ENCODE measurements at regions not wholly inside any gene's neighbourhood (a gene's known extent, or its start where the extent isn't known, plus 50 kb on each side); places are given as distances from the start of the nearest gene placed in this dataset.

GRCh38 chr21:20729376-20729775 is 268.8 kb upstream of the NCAM2 start:
- Histone ChIP-seq H3K27me3 (ENCODE audit: control insufficient read depth in 2 of 2, insufficient read depth in 2 of 2, low read length in 2 of 2) (no peaks in the 10 kb centered on the region), H3K79me2 (ENCODE audit: control insufficient read depth, insufficient read depth, low read length) (no peaks in the 10 kb centered on the region), H3K4me3 (replicated peaks in 1 of 3; ENCODE audit: insufficient read depth in 1 of 3, low read depth in 1 of 3, low read length in 3 of 3) (no peak overlapping the region), H3K9me3 (replicated peaks; ENCODE audit: control insufficient read depth, insufficient read depth, low read length) (peaks cover 5% of the 10 kb centered on the region), H2AFZ (ENCODE audit: low read depth, low read length) (no peak overlapping the region), H3K4me1 (ENCODE audit: control insufficient read depth, extremely low read depth, insufficient read depth, low read length) (no peaks in the 10 kb centered on the region), H3K4me2 (ENCODE audit: insufficient read depth, low read length) (no peak overlapping the region), H3K36me3 (ENCODE audit: control insufficient read depth in 2 of 2, extremely low read depth in 1 of 2, insufficient read depth in 2 of 2, low read length in 2 of 2) (no peaks in the 10 kb centered on the region), H3K27ac (ENCODE audit: insufficient read depth, low read depth, low read length) (no peak overlapping the region), H3K9me1 (replicated peaks; ENCODE audit: control insufficient read depth, extremely low read depth, insufficient read depth, low read length) (no peaks in the 10 kb centered on the region), H4K20me1 (replicated peaks; ENCODE audit: control insufficient read depth, extremely low read depth, insufficient read depth, low read length) (no peaks in the 10 kb centered on the region), H3K9ac (replicated peaks; ENCODE audit: extremely low read depth, insufficient read depth, low read length) (no peak overlapping the region)
- BruUV-seq (replicated peaks): no TSS peak
- TF ChIP-seq GATA2 (IDR thresholded peaks at IDR 0.05; ENCODE audit: insufficient read depth, insufficient read length, low read depth, low read length) (no peak), EZH2 (IDR thresholded peaks at IDR 0.05; ENCODE audit: borderline replicate concordance, low read depth, low read length, severe bottlenecking) (no peak), JUN (IDR thresholded peaks at IDR 0.05; ENCODE audit: borderline replicate concordance, insufficient read depth, insufficient read length, low read depth) (no peak)
- ChIA-PET POLR2A (no interaction called here), CTCF (no interaction called here)
- FAIRE-seq (no peak), DNase-seq (ENCODE audit: low read depth, low spot score) (no peak)
- dilution Hi-C loops (cut with MboI; ENCODE audit: extremely low pct_ligation_motif_present, low sequenced_read_pairs) (no loop called here), intact Hi-C loops (cut with micrococcal nuclease) (no loop called here)

DNA sequence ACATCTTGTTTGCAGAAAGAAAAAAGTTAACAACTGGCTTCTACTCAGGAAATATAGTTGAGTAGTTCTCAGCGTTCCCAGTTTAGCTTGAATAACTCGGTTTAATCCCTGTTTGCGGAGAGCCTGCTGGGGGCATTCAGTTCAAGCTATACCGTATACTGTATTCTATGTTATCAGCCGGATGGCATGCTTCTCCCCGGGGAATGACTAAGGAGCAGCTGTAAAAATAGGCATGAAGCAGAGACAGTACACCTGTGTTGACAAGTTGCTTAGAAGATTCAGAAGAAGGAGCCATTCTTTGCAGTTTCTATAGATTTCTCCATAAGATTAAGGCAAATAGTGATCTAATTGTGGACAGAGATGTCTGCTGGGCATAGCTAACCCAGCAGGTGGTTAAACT is 267.8 kb upstream of the NCAM2 start:
- BruUV-seq (replicated peaks): no TSS peak
- CTCF ChIA-PET: no interaction called here
- Histone ChIP-seq H3K4me3 (replicated peaks in 1 of 3; ENCODE audit: insufficient read depth in 1 of 3, low read depth in 1 of 3, low read length in 3 of 3) (no peak overlapping the region), H3K27me3 (ENCODE audit: control insufficient read depth in 2 of 2, insufficient read depth in 2 of 2, low read length in 2 of 2) (no peaks in the 10 kb centered on the region), H2AFZ (ENCODE audit: low read depth, low read length) (no peak overlapping the region), H3K4me2 (ENCODE audit: insufficient read depth, low read length) (no peak overlapping the region), H3K9me1 (replicated peaks; ENCODE audit: control insufficient read depth, extremely low read depth, insufficient read depth, low read length) (no peaks in the 10 kb centered on the region), H3K27ac (ENCODE audit: insufficient read depth, low read depth, low read length) (no peak overlapping the region), H3K36me3 (ENCODE audit: control insufficient read depth in 2 of 2, extremely low read depth in 1 of 2, insufficient read depth in 2 of 2, low read length in 2 of 2) (no peaks in the 10 kb centered on the region), H3K9ac (replicated peaks; ENCODE audit: extremely low read depth, insufficient read depth, low read length) (no peak overlapping the region), H3K9me3 (replicated peaks; ENCODE audit: control insufficient read depth, insufficient read depth, low read length) (peaks cover 5% of the 10 kb centered on the region), H4K20me1 (replicated peaks; ENCODE audit: control insufficient read depth, extremely low read depth, insufficient read depth, low read length) (no peaks in the 10 kb centered on the region), H3K79me2 (ENCODE audit: control insufficient read depth, insufficient read depth, low read length) (no peaks in the 10 kb centered on the region), H3K4me1 (ENCODE audit: control insufficient read depth, extremely low read depth, insufficient read depth, low read length) (no peaks in the 10 kb centered on the region)
- no peak for TF ChIP-seq JUN (IDR thresholded peaks at IDR 0.05; ENCODE audit: borderline replicate concordance, insufficient read depth, insufficient read length, low read depth)
- TF ChIP-seq GATA2 (IDR thresholded peaks at IDR 0.05; ENCODE audit: insufficient read depth, insufficient read length, low read depth, low read length): no peak
- no peak for TF ChIP-seq POLR2A (IDR thresholded peaks at IDR 0.05; ENCODE audit: low read depth, low read length)
- no peak for TF ChIP-seq EZH2 (IDR thresholded peaks at IDR 0.05; ENCODE audit: borderline replicate concordance, low read depth, low read length, severe bottlenecking)
- TF ChIP-seq, protein P1, sequence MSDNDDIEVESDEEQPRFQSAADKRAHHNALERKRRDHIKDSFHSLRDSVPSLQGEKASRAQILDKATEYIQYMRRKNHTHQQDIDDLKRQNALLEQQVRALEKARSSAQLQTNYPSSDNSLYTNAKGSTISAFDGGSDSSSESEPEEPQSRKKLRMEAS (IDR thresholded peaks at IDR 0.05; ENCODE audit: insufficient read depth, insufficient read length): no peak
- TF ChIP-seq, protein P2, sequence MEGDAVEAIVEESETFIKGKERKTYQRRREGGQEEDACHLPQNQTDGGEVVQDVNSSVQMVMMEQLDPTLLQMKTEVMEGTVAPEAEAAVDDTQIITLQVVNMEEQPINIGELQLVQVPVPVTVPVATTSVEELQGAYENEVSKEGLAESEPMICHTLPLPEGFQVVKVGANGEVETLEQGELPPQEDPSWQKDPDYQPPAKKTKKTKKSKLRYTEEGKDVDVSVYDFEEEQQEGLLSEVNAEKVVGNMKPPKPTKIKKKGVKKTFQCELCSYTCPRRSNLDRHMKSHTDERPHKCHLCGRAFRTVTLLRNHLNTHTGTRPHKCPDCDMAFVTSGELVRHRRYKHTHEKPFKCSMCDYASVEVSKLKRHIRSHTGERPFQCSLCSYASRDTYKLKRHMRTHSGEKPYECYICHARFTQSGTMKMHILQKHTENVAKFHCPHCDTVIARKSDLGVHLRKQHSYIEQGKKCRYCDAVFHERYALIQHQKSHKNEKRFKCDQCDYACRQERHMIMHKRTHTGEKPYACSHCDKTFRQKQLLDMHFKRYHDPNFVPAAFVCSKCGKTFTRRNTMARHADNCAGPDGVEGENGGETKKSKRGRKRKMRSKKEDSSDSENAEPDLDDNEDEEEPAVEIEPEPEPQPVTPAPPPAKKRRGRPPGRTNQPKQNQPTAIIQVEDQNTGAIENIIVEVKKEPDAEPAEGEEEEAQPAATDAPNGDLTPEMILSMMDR (IDR thresholded peaks at IDR 0.05; ENCODE audit: extremely low read depth in 1 of 2, insufficient read depth in 1 of 2, low read depth in 1 of 2, low read length in 2 of 2): no peak
- no peak for TF ChIP-seq MYC (IDR thresholded peaks at IDR 0.05; ENCODE audit: low read depth, low read length)
- TF ChIP-seq FOS (IDR thresholded peaks at IDR 0.05; ENCODE audit: borderline replicate concordance, insufficient read depth, low read length): no peak
- no peak for TF ChIP-seq POLR2AphosphoS5 (IDR thresholded peaks at IDR 0.05; ENCODE audit: insufficient read depth, low read depth, low read length)
- POLR2A ChIA-PET: no interaction called here
- dilution Hi-C loops (cut with MboI; ENCODE audit: extremely low pct_ligation_motif_present, low sequenced_read_pairs) (no loop called here), intact Hi-C loops (cut with micrococcal nuclease) (no loop called here)
- DNase-seq (ENCODE audit: low read depth, low spot score): no peak
- no peak for FAIRE-seq

All from endothelial cell of umbilical vein (primary cell).